Chondrocyte (in vitro differentiated cells): ENCODE measurements at regions not wholly inside any gene's neighbourhood (a gene's known extent, or its start where the extent isn't known, plus 50 kb on each side); places are given as distances from the start of the nearest gene placed in this dataset.

Experiments
- DNase-seq: peaks from one replicate; pipeline ENCODE4 v3.0.0; 2021; ENCODE audit warnings: mixed read lengths, low spot score
- H3K27ac Mint-ChIP-seq: one replicate; pipeline ENCODE4 v1.8.0; 2021; ENCODE audit warnings: mild to moderate bottlenecking, moderate library complexity, mixed read lengths; ENCODE audit not compliant: unreplicated experiment
- H3K27me3 Mint-ChIP-seq: 2 replicates; pipeline ENCODE4 v1.8.0; 2021; ENCODE audit warnings: low read depth, mixed read lengths
- H3K36me3 Mint-ChIP-seq: 2 replicates; pipeline ENCODE4 v1.8.0; 2021; ENCODE audit warnings: low read depth, mixed read lengths
- H3K4me1 Mint-ChIP-seq: 2 replicates; pipeline ENCODE4 v1.8.0; 2021; ENCODE audit warnings: low read depth, mild to moderate bottlenecking, mixed read lengths
- H3K4me3 Mint-ChIP-seq: one replicate; pipeline ENCODE4 v1.8.0; 2021; ENCODE audit warnings: mild to moderate bottlenecking, moderate library complexity, mixed read lengths; ENCODE audit not compliant: unreplicated experiment
- H3K9me3 Mint-ChIP-seq: 2 replicates; pipeline ENCODE4 v1.8.0; 2021; ENCODE audit warnings: low read depth, mixed read lengths
- CTCF ChIP-seq: fragments of 200-600 bp; sonication (generic); IDR thresholded peaks from 2 replicates; pipeline ENCODE4 v1.5.0; 2021; ENCODE audit warnings: antibody characterized with exemption, mild to moderate bottlenecking, moderate library complexity

GRCh38 chr7:142698429-142698828, 50.8 kb upstream of the PRSS1 start:
- no peak for DNase-seq
- no peak overlapping the region for H3K4me3 Mint-ChIP-seq

GRCh38 chr7:142697270-142697669, 52.0 kb upstream of the PRSS1 start:
- H3K36me3 Mint-ChIP-seq = no peaks in the 10 kb centered on the region
- no peak overlapping the region for H3K27ac Mint-ChIP-seq
- H3K9me3 Mint-ChIP-seq = no peaks in the 10 kb centered on the region
- TF ChIP-seq CTCF = no peak
- H3K4me3 Mint-ChIP-seq = no peak overlapping the region
- peaks cover 14% of the 10 kb centered on the region for H3K27me3 Mint-ChIP-seq
- no peak for DNase-seq
- H3K4me1 Mint-ChIP-seq = no peaks in the 10 kb centered on the region

More at GRCh38 chr7:142698429-142698828, 50.8 kb upstream of the PRSS1 start:
- no peaks in the 10 kb centered on the region for H3K4me1 Mint-ChIP-seq
- H3K36me3 Mint-ChIP-seq = no peaks in the 10 kb centered on the region
- H3K27me3 Mint-ChIP-seq = peaks cover 10% of the 10 kb centered on the region
- TF ChIP-seq CTCF = no peak
- H3K27ac Mint-ChIP-seq = no peak overlapping the region
- peaks cover 3% of the 10 kb centered on the region for H3K9me3 Mint-ChIP-seq

DNA sequence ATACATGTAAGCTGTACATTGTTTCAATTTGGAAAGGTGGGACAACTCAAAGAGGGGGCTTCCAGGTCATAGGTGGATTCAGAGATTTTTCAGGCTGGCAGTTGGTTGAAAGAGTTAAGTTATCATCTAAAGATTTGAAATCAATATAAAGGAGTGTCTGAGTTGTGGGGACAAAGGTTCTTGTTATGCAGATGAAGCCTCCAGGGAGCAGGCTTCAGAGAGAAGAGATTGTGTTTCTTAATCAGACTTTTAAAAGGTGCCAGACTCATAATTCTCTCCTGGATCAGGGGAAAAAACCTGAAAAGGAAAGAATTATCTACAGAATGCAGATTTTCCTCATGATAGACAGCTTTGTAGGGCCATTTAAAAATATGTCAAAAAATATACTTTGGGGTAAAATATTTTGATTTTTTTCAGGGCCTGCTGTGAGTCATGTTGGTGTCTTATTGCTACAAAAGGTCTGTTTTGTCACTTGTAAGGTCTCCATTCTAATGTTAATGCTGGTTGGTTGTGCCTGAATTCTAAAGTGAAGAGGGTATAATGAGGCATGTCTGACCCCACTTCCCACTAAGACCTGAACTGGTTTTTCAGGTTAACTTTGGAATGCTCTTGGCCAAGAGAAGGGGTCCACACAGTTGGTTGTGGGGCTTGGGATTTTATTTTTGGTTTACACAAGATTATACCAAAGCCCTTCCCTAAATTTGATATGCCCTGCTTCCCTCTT, 52.7 kb upstream of the PRSS1 start:
- no peak overlapping the region for H3K4me3 Mint-ChIP-seq

GRCh38 chr7:142693911-142694310, 55.4 kb upstream of the PRSS1 start:
- DNase-seq = no peak
- Mint-ChIP-seq H3K4me1 (no peaks in the 10 kb centered on the region), H3K27ac (no peak overlapping the region), H3K36me3 (no peaks in the 10 kb centered on the region), H3K4me3 (no peak overlapping the region), H3K9me3 (no peaks in the 10 kb centered on the region), H3K27me3 (peaks cover 12% of the 10 kb centered on the region)
- no peak for TF ChIP-seq CTCF

More for the DNA sequence above, 52.7 kb upstream of the PRSS1 start:
- Mint-ChIP-seq H3K27me3 (peaks cover 14% of the 10 kb centered on the region), H3K4me1 (no peaks in the 10 kb centered on the region), H3K36me3 (no peaks in the 10 kb centered on the region), H3K27ac (no peak overlapping the region), H3K9me3 (no peaks in the 10 kb centered on the region)
- no peak for DNase-seq
- no peak for TF ChIP-seq CTCF

DNA sequence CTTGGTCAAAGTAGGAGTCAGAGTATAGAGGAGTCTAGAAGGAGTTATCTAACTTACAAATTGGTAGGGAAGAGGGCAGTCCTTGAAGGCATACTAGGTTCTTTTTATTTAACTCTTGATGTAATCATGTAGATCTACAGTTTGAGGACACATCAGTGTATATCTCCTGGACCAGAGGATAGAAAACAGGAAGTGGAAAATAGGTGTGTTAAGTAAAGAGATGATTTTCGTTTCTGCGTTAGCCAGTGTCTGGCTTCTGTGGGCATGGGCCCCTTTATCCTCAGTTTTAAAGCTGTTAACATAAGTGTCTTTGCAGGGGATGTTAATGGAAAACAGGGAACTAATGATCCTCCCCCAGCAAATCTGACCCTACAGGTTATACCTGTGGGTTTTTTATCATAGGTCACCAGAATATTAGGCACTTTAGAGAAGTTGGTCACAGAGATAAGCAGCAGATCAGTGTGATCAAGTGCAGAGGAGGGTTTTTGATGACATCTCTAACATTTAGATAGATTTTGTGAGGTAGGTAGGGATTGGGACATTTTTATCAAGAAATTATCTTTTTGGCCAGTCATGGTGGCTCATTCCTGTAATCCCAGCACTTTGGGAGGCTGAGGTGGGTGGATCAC, 58.6 kb upstream of the PRSS1 start:
- no peak overlapping the region for H3K4me3 Mint-ChIP-seq
- TF ChIP-seq CTCF = no peak
- no peaks in the 10 kb centered on the region for H3K9me3 Mint-ChIP-seq
- no peak overlapping the region for H3K27ac Mint-ChIP-seq
- H3K4me1 Mint-ChIP-seq = no peaks in the 10 kb centered on the region
- no peaks in the 10 kb centered on the region for H3K36me3 Mint-ChIP-seq
- DNase-seq = no peak
- H3K27me3 Mint-ChIP-seq = peaks cover 12% of the 10 kb centered on the region
